HG03558 (cell line): ENCODE measurements at regions not wholly inside any gene's neighbourhood (a gene's known extent, or its start where the extent isn't known, plus 50 kb on each side); places are given as distances from the start of the nearest gene placed in this dataset.
"Not testable (repeated sequence)": the region's sequence is repeated elsewhere in the genome, so short reads cannot be mapped to it uniquely, and the experiment has no call there.

ENCODE experiments used
- ATAC-seq: cut with Tn5 transposase; IDR thresholded peaks from one replicate; pipeline ENCODE4 v1.9.1; 2021; ENCODE audit warnings: moderate number of reproducible peaks; ENCODE audit not compliant: unreplicated experiment; ENCODE audit errors: extremely low read depth

DNA sequence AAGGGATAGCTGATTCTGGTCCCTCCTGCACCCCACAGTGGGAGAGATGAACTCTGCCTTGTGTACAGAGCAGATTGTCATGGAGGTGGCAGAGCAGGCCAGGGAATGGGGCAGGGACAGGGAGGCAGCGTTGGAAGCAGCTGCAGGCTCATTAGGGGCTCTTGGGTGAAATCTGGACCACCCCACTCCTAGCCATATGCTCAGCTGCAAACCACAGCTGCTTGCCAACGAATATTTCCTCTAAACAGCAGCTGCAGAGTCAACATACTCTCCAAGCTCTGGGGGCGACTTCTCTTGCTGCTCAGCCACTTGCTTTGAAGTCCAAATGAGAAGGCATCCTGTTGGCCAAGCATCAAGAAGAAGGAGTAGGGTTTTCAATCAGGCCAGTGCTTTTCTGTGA is 302.3 kb upstream of the AUTS2 start:
- ATAC-seq = no peak

DNA sequence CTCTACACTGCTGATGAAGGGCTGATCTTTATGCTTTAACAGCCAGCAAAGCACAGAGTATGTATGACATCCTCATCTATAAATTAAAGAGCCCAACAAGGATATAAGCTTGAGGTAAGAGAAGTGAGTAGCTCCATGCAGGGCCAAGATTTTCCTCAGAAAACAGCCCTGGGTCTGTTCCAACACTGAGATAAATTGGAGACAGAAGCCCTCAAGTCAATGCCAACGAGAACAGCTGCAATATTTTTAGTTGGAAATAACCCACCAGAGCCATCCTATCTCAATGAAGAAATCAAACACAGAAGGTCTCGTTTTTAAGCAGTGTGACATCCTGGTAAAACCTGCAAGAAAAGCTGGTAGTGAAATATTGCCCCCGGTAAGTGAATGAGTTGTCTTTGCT is 297.0 kb upstream of the AUTS2 start:
- no peak for ATAC-seq

DNA sequence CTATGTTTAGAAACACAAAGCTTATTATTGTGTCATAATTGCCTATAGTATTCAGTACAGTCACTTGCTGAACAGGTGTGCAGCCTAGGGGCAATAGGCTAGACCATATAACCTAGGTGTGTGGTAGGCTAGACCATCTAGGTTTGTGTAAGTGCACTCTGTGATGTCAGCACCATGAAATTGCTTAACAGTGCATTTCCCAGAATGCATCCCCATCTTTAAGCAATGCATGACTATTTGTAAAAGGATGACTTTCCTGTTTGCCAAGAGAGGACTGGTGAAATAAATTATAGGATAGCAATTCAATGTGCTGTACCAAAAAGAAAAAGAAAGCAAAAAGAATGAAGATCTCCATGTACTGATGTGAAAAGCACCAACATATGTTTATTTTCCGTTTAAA is 288.7 kb upstream of the AUTS2 start:
- no peak for ATAC-seq

DNA sequence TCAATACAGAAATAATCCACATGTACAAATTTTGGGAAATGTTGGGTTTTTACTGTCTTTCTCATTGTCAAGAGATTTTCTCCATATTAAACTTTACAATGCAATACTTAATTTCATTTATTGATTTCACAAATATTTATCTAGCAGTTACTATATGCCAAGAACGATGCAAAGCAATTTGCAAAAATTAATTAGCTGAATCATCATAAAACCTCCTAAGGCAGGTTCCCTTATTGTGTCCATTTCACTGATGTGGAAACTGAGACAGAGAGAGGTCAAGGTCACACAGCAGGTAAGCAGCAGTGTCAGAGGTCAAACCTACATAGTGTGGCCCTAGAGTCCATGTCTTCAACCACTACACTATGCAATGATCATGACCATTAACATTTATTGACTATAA is 286.8 kb upstream of the AUTS2 start:
- no peak for ATAC-seq

DNA sequence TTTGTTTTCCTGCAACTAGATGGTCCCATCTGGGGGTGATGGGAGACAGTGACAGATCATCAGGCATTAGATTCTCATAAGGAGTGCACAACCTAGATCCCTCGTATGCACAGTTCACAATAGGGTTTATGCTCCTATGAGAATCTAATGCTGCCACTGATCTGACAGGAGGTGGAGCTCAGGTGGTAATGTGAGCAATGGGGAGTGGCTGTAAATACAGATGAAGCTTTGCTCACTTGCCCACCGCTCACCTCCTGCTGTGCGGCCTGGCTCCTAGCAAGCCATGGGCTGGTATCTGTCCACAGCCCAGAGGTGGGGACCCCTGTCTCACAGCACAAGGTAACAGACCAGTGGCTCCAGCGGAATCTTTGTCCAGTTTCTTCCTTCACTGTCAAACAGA is 284.4 kb upstream of the AUTS2 start:
- ATAC-seq = not testable (repeated sequence)

DNA sequence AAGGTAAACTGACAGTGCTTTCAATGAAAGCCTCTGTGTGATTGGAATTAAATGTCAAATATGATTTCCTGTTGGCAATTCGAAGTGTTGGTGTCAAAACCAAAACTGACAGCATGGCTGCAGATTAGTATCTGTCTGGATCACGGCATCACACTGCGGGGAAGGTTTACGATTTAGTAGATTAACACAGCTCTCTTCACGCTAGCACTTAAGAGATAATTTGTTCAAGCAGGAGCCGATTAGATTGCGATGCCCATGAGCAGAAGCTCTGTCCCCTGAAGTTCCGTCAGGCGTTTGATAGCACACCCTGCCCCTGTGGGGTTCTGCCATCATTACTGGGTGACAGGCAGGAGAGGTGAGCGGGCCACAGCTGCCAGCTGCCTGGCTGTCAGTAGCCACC is 279.5 kb upstream of the AUTS2 start:
- no peak for ATAC-seq

DNA sequence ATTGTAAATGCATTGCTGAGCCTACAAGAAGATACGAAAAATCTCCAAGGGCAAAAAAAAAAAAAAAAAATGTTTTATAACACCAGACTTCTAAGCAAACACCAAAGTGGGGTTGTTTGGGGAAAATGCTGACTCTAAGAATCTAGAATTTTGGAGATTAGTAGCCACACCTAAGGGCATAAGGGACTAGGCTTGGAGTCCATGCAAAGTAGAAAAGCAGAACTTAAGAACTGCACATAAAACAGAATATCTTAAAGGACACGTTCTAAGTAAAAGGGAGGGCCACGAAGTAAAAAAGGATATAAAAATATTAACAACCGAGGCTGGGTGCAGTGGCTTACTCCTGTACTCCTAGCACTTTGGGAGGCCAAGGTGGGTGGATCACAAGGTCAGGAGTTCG is 269.8 kb upstream of the AUTS2 start:
- ATAC-seq = no peak

DNA sequence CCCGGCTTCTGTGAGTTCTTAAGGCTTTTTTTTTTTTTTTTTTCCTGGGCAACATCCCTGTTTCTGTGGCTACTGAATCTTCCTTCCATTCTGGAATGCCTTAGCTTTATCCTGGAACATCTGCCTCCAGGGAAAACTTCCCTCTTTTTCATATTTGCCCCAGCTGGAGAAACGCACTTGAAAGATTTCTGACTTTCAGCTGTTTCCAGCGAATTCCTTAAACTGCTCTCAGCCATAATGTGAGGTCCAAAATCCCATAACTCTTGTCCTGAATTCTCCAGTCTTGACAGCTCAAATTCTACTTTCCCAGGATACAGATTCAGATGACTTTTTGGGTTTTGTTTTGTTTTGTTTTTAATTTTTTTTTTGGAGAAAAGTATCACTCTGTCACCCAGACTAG is 263.6 kb upstream of the AUTS2 start:
- ATAC-seq = no peak

DNA sequence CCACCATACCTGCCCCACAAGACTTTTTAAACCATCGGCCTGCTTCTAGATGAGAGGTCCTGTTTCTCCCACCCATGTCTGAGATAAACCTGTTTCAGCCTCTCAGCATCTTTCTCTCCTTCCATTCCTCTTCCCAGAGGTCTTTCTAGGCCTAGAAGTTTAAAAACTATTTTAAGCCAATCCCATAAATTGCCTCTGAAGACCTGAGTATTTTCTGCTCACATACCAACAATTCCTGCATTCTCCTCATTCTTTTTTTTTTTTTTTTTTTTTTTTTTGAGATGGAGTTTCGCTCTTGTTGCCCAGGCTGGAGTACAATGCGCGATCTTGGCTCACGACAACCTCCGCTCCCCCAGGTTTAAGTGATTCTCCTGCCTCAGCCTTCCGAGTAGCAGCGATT is 262.9 kb upstream of the AUTS2 start:
- no peak for ATAC-seq

DNA sequence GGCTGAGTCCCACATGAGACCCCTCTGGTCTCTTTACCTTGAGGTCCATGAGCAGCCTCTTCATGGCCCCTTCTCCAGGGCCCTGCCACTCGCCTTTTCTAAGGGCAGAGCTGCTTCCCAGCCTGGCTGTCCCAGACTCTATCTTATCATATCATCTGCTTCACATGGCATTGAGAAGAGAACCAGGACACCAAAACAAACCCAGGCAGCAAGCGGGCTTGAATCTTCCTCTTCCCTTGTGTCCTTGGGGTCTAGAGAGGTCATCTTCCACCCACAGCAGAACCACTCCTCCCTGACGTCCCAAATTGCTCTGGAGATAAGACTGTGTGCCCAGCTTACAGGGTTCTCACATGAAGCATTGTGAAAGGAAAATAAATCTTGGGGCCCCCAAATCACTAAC is 261.3 kb upstream of the AUTS2 start:
- no peak for ATAC-seq

DNA sequence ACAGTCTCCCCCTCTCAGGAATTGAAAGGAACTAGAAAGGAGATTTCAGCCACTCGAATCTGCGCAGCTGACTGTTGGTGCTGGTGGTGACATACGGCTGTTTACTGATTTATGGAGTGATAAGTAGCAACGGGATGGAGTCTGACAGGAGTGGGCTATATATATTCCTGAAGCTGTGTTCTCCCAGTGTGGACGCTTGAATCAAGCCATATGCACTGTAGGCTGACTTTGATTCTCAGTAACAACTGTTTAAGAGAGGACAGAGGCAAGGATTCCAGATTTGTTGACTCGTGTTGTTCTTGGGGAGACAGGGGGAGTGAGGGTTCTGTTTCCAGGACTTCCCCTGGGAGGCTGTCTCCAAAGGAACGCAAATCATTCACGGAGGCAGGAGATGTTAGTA is 260.1 kb upstream of the AUTS2 start:
- ATAC-seq = no peak

DNA sequence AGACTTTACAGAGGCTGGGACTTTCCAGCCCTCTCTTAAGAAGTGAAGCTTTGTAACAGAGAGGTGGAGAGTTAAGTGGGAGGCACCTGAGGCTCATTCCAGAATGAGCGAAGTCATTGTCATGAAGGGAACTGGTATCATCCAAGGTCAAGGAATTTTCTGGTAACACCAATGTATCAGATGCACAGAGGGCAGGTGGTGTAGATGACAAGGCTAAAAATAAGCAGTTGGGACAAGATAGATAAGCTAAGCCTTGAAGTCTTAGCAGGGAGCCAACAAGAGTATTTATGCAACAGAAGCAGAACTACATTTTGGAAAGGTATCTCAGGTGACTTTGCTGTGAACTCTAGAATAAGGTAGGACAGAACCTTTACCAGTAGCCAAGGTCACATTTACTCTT is 257.0 kb upstream of the AUTS2 start:
- ATAC-seq = no peak

DNA sequence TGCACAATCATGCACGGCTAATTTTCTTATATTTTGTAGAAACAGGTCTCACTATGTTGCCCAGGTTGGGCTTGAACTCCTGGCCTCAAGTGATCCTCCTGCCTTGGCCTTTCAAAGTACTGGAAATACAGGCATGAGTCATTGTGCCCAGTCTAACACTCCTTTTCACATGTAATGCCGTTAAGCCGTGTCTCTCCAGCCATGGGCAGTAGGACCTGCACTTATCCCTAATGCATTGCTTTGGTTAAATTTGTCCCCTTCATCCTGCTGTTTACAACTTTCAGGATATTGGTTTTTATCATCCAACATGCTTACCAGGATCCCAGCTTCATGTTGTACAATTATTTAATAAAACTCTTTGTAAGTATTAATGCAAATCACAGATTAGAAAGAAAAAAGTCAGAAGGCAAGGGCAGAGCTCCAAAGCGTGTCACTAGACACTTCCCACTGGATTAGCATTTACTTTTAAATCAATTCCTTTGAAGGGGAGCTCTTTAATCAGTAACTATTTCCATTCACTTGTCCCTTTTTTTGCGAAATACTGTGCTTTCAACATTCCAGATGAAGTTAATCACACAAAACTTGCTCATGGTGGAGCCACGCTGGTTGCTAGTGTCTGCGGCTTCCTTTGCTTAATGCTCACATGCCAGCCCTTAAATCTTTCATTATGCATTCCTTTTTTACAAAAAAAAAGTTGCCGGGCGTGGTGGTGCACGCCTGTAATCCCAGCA is 256.0 kb upstream of the AUTS2 start:
- no peak for ATAC-seq

DNA sequence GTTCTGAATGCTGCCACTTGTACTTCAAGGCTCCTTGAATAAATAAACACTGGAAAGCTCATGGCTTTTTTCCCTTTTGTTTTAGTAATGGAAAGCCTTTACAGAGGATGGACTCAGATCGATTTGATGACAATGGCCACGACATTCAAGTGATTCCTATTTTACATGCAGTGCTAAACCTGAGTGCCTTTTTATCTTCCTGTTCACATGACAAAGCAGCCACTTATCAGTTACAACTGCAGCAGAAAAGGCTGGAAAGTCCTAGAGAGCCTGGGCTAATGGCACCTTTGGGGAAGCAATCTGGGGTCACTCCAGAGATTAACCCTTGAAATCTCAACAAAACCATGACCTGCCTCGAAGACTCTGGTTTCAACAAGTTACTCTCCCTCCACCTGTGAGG is 249.0 kb upstream of the AUTS2 start:
- ATAC-seq = no peak

DNA sequence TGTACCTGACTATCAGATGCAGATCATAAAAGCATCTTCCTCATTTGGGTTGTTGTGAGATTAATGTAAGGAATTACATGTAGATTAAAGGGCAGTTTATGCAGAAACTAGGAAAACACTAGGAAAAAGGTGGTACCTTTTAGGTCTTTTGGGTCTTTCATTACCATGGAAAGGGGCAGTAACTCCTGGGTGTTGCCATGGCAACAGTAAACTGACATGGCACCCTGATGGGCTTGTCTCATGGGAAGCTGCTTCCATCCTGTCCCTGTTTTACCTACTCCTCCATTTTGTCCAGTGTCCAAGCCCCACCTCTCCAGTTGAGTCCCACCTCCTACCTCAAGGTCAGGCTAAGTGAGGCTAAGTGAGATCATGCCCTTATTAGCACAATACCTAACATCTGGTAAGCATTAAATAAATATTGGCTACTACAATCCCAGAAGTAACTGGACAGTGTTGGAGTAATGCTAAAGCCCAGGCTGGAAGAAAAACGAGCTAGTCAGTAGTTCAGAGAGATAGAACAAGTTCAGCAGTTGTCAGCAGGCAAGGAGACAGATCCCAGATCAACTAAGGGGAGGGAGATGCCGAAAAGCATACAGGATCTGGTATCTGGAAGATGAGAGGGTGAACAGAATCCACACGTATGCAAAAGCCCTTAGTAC is 240.0 kb upstream of the AUTS2 start:
- no peak for ATAC-seq

DNA sequence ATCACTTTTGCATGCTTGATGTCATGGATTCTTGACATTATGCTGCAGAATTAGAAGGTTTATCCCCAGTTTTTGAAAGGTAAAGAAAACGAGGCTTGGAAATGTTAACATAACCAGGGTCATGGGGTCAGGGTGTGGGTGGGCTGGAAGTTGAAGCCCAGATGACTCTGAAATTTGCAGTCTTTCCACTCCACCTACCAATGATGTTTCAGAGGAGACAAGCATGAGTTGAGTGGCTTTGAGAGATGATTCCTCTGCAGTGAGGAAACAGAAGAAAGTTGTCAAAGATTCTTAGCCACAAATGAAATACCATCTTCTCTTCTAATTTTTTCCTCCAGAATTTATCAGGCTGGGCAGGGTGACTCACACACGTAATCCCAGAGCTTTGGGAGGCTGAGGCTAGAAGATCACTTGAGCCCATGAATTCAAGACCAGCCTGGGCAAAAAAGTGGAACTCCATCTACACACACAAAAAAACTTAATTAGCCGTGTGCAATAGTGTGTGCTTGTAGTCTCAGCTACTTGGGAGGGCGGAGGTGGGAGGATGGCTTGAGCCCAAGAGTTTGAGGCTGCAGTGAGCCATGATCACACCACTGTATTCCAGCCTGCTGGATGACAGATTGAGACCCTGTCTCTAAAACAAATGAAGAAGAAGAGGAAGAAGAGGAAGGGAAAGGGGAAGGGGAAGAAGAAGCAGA is 239.1 kb upstream of the AUTS2 start:
- no peak for ATAC-seq

DNA sequence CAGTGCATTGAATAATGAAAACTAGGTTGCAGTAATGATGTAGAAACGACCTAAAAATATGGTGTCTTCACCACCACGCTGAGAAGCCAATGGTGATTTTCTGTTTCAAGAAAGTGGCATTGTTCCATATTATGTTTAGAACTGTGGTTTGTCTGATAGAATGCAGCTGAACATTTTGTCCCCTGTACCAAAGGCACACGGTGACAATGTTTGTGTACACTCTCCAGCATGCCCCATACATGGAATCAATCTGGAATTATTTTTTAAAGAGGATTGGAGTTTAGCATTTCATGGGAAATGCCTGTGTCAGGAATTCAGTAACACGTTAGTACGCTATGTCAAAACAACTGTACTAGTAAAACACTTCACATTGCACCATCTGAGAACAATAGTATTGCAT is 237.4 kb upstream of the AUTS2 start:
- no peak for ATAC-seq

DNA sequence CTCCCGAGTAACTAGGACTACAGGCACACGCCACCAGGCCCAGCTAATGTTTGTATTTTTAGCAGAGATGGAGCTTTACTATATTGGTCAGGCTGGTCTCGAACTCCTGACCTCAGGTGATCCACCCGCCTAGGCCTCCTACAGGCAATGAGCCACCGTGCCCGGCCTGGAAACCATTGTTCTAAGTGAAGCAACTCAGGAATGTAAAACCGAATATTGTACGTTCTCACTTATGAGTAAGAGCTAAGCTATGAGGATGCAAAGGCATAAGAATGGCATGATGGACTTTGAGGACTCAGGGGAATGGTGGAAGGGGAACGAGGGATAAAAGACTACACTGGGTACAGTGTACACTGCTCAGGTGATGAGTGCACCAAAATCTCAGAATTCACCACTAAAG is 235.1 kb upstream of the AUTS2 start:
- no peak for ATAC-seq

DNA sequence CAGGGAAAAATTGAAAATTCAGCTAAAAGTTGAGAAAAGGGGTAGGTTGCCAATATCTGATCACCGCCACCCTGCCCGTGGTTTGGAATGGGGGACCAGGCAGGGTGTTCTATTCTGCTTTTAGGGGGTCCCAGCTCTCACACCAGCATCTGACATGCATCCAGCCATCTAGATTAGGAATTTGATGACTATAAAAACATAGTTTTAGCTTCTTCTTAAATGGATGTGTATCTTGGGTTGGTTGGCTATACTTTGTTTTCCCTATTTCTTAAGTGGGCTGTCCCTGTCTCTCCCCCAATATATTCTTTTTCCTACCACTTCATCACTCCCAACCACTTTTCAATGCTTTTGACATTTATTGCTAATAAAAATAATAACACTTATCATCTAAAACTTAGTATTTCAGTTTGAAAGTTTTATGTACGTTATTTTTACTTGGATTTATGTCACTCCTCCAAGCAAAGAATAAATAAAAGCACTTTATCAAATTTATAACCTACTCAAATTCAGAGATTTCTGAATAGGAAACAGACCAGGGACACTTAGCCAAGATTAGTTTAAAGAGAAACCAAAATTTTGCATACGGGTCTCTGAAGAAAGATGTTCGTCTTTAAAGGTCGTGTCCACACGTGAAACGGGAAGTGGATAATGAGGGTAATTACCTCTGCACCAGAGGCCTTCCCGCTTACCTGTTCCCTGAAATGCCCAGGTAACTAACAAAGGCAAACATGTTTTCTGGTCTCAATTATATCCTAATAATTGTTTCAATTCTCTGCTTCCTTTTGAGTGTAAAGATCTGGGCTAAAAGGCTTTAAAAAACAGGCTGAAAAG is 233.2 kb upstream of the AUTS2 start:
- no peak for ATAC-seq

DNA sequence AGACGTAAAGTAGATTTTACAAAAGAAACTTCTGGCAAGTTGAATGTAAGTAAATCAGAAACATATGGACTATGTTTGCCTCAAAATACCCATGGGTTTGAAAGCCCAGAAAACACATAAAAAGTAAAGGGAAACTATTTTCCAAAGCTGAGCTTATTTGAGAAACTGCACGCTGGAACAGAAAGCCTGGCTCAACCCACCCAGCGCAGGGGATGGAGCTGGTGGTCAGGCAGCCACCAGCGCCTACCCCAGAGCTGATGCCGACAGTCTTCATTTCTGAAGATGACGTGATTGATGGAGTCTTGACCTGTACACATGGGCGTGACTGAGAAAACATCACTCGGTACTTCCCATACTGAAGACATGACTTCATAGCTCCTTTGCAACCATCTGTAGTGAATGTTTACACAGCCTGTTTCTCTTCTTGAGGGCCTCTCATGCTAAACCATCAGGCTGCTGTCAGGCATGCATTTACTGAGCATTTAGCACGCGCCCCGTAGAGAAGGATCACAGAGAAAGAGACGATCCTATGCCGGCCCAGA is 232.6 kb upstream of the AUTS2 start:
- ATAC-seq = no peak

DNA sequence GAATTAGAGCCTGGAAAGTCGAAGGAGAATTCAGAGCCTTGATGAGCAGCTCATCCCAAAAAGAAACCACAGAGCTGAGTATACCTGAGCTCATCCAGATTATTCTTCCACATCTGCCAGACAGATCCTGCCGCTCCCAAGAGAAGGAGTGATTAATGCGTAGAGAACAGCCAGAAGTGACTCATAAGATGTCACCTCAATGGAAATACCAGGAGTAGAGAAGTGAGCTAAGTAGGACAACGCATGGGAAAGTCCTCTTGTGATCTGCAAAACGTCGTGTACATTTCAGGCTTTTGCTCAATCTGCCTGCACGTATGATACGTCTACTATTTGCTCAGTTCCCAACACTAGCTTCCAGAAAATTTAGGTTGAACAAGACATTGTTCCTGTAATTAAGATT is 230.5 kb upstream of the AUTS2 start:
- no peak for ATAC-seq
